Hepatocyte (in vitro differentiated cells): ENCODE measurements at regions not wholly inside any gene's neighbourhood (a gene's known extent, or its start where the extent isn't known, plus 50 kb on each side); places are given as distances from the start of the nearest gene placed in this dataset.

ENCODE experiments used
- DNase-seq: peaks from one replicate; pipeline ENCODE4 v3.0.0-alpha.2; 2016; ENCODE audit warnings: low spot score
- H2AFZ ChIP-seq: fragments of 200-600 bp; sonication (generic); 2 replicates; pipeline ENCODE4 v1.6.0; 2016; ENCODE audit warnings: antibody characterized with exemption, mild to moderate bottlenecking
- H3K27ac ChIP-seq: fragments of 200-600 bp; sonication (generic); 2 replicates; pipeline ENCODE4 v1.5.1; 2016; ENCODE audit warnings: mild to moderate bottlenecking
- H3K27me3 ChIP-seq: fragments of 200-600 bp; sonication (generic); 2 replicates; pipeline ENCODE4 v1.6.1; 2016
- H3K36me3 ChIP-seq: fragments of 200-600 bp; sonication (generic); replicated peaks from 2 replicates; pipeline ENCODE4 v1.5.1; 2016; ENCODE audit warnings: low read depth; ENCODE audit not compliant: insufficient read depth
- H3K4me1 ChIP-seq: fragments of 200-600 bp; sonication (generic); 2 replicates; pipeline ENCODE4 v1.5.1; 2016; ENCODE audit warnings: mild to moderate bottlenecking, moderate library complexity; ENCODE audit not compliant: insufficient read depth
- H3K4me2 ChIP-seq: fragments of 200-600 bp; sonication (generic); 2 replicates; pipeline ENCODE4 v1.6.0; 2016
- H3K4me3 ChIP-seq: fragments of 200-600 bp; sonication (generic); 2 replicates; pipeline ENCODE4 v1.5.1; 2016; ENCODE audit warnings: mild to moderate bottlenecking
- H3K79me2 ChIP-seq: fragments of 200-600 bp; sonication (generic); 2 replicates; pipeline ENCODE4 v1.6.0; 2017; ENCODE audit warnings: mild to moderate bottlenecking
- H3K9me2 ChIP-seq: fragments of 200-600 bp; sonication (generic); replicated peaks from 2 replicates; pipeline ENCODE4 v1.6.0; 2017; ENCODE audit warnings: mild to moderate bottlenecking; ENCODE audit not compliant: insufficient read depth
- H3K9me3 ChIP-seq: fragments of 200-600 bp; sonication (generic); 2 replicates; pipeline ENCODE4 v1.5.1; 2016; ENCODE audit warnings: low read depth, mild to moderate bottlenecking
- H4K20me1 ChIP-seq: fragments of 200-600 bp; sonication (generic); 2 replicates; pipeline ENCODE4 v1.6.0; 2016; ENCODE audit warnings: mild to moderate bottlenecking; ENCODE audit not compliant: insufficient read depth, poor library complexity, severe bottlenecking
- CTCF ChIP-seq: fragments of 200-600 bp; sonication (generic); IDR thresholded peaks from 2 replicates; pipeline ENCODE4 v1.5.1; 2016; ENCODE audit warnings: antibody characterized with exemption, mild to moderate bottlenecking; ENCODE audit not compliant: poor library complexity
- EZH2 ChIP-seq: fragments of 200-600 bp; sonication (generic); IDR thresholded peaks from 2 replicates; pipeline ENCODE4 v1.6.1; 2016; ENCODE audit warnings: antibody characterized with exemption, mild to moderate bottlenecking, borderline replicate concordance
- EZH2phosphoT487 ChIP-seq: fragments of 200-600 bp; sonication (generic); IDR thresholded peaks from one replicate; pipeline ENCODE4 v1.6.1; 2018; ENCODE audit warnings: antibody characterized with exemption, mild to moderate bottlenecking, low read depth, moderate library complexity; ENCODE audit not compliant: unreplicated experiment, severe bottlenecking
- WGBS: methylation state at CpG from one replicate; pipeline ENCODE4 v1.1.6; 2016; ENCODE audit warnings: low lambda C conversion rate; ENCODE audit errors: missing lambda C conversion rate; 5-methylcytosine and 5-hydroxymethylcytosine counted together

GRCh38 chrX:116841290-116841689, 378.5 kb upstream of the CT83 start:
- Histone ChIP-seq H3K4me1 (no peaks in the 10 kb centered on the region), H2AFZ (no peak overlapping the region), H3K27me3 (no peaks in the 10 kb centered on the region), H3K9me3 (no peaks in the 10 kb centered on the region), H3K4me3 (no peak overlapping the region), H3K4me2 (no peak overlapping the region), H3K36me3 (no peaks in the 10 kb centered on the region), H3K9me2 (no peaks in the 10 kb centered on the region), H4K20me1 (no peaks in the 10 kb centered on the region), H3K79me2 (no peaks in the 10 kb centered on the region), H3K27ac (no peak overlapping the region)
- TF ChIP-seq CTCF (no peak), EZH2phosphoT487 (no peak), EZH2 (no peak)
- DNase-seq: no peak
- WGBS: 76% methylated on average over 3 of the region's 3 CpGs

- Histone ChIP-seq H4K20me1 (no peaks in the 10 kb centered on the region), H3K9me3 (no peaks in the 10 kb centered on the region), H3K79me2 (no peaks in the 10 kb centered on the region), H3K4me3 (no peak overlapping the region), H3K27me3 (no peaks in the 10 kb centered on the region), H3K36me3 (no peaks in the 10 kb centered on the region), H3K27ac (no peak overlapping the region), H3K4me2 (no peak overlapping the region), H3K4me1 (no peaks in the 10 kb centered on the region), H2AFZ (no peak overlapping the region), H3K9me2 (no peaks in the 10 kb centered on the region)
- DNase-seq: no peak
- TF ChIP-seq EZH2phosphoT487 (no peak), EZH2 (no peak), CTCF (no peak)
- WGBS: 70% methylated on average over 4 of the region's 4 CpGs
Measured at GRCh38 chrX:116827063-116827462, 364.3 kb upstream of the CT83 start.

GRCh38 chrX:116824785-116825184, 362.0 kb upstream of the CT83 start:
- no peaks in the 10 kb centered on the region for H3K79me2 ChIP-seq
- no peak overlapping the region for H3K27ac ChIP-seq
- H2AFZ ChIP-seq: no peak overlapping the region
- no peaks in the 10 kb centered on the region for H3K9me3 ChIP-seq
- H3K9me2 ChIP-seq: no peaks in the 10 kb centered on the region
- H4K20me1 ChIP-seq: no peaks in the 10 kb centered on the region
- TF ChIP-seq EZH2phosphoT487 (no peak), CTCF (no peak), EZH2 (no peak)
- no peak overlapping the region for H3K4me3 ChIP-seq
- no peak for DNase-seq
- H3K27me3 ChIP-seq: no peaks in the 10 kb centered on the region
- 28% methylated on average over 1 of the region's 1 CpG for WGBS
- no peaks in the 10 kb centered on the region for H3K4me1 ChIP-seq
- H3K4me2 ChIP-seq: no peak overlapping the region
- no peaks in the 10 kb centered on the region for H3K36me3 ChIP-seq

GRCh38 chrX:116823677-116824076, 360.9 kb upstream of the CT83 start:
- Histone ChIP-seq H3K36me3 (no peaks in the 10 kb centered on the region), H3K27ac (no peak overlapping the region), H3K9me3 (no peaks in the 10 kb centered on the region), H3K27me3 (no peaks in the 10 kb centered on the region), H4K20me1 (no peaks in the 10 kb centered on the region), H3K9me2 (no peaks in the 10 kb centered on the region), H3K4me3 (no peak overlapping the region), H2AFZ (no peak overlapping the region), H3K4me2 (no peak overlapping the region), H3K79me2 (no peaks in the 10 kb centered on the region), H3K4me1 (no peaks in the 10 kb centered on the region)
- TF ChIP-seq EZH2 (no peak), EZH2phosphoT487 (no peak), CTCF (no peak)
- no peak for DNase-seq
- WGBS: 52% methylated on average over 2 of the region's 2 CpGs
